SU-DHL-6 (cell line): ENCODE measurements at regions not wholly inside any gene's neighbourhood (a gene's known extent, or its start where the extent isn't known, plus 50 kb on each side); places are given as distances from the start of the nearest gene placed in this dataset.

Source experiments
- H2AFZ ChIP-seq: fragments of 200-600 bp; sonication (generic); 2 replicates; pipeline ENCODE4 v1.6.1; 2014; ENCODE audit warnings: low read depth, mild to moderate bottlenecking, moderate library complexity, mixed read lengths, antibody characterized with exemption, low read length; ENCODE audit not compliant: severe bottlenecking
- H3F3A ChIP-seq: fragments of 200-600 bp; shearing (Covaris generic); 2 replicates; pipeline ENCODE4 v1.6.0; 2016; ENCODE audit warnings: antibody characterized with exemption, mild to moderate bottlenecking; ENCODE audit not compliant: insufficient read depth
- H3K27ac ChIP-seq: fragments of 200-600 bp; sonication (generic); 2 replicates; pipeline ENCODE4 v1.5.1; 2016; ENCODE audit warnings: low read depth, mild to moderate bottlenecking, low read length, moderate library complexity, mixed read lengths
- H3K27me3 ChIP-seq: fragments of 200-600 bp; sonication (generic), shearing (Covaris generic); 2 replicates; pipeline ENCODE4 v1.6.0; 2014; ENCODE audit warnings: mild to moderate bottlenecking, low read length
- H3K36me3 ChIP-seq: fragments of 200-600 bp; sonication (generic); 2 replicates; pipeline ENCODE4 v1.6.1; 2014; ENCODE audit warnings: mild to moderate bottlenecking, low read length, mixed read lengths
- H3K4me2 ChIP-seq: fragments of 300-600, 200-600 bp; shearing (Covaris generic), sonication (generic); 2 replicates; pipeline ENCODE4 v1.6.0; 2014; ENCODE audit warnings: low read length, low read depth, mild to moderate bottlenecking; ENCODE audit not compliant: poor library complexity, severe bottlenecking
- H3K4me3 ChIP-seq: fragments of 200-600 bp; sonication (generic); 2 replicates; pipeline ENCODE4 v1.5.1; 2014; ENCODE audit warnings: antibody characterized with exemption, low read length, mild to moderate bottlenecking, mixed read lengths; ENCODE audit not compliant: insufficient read depth, poor library complexity, severe bottlenecking
- H3K79me2 ChIP-seq: fragments of 200-600 bp; sonication (generic); 2 replicates; pipeline ENCODE4 v1.6.1; 2014; ENCODE audit warnings: mild to moderate bottlenecking, low read length, moderate library complexity; ENCODE audit not compliant: insufficient read depth
- H3K9ac ChIP-seq: fragments of 200-600 bp; sonication (generic); 2 replicates; pipeline ENCODE4 v1.7.0; 2014; ENCODE audit warnings: mild to moderate bottlenecking, low read length
- H3K9me2 ChIP-seq: fragments of 200-600 bp; sonication (generic); replicated peaks from 2 replicates; pipeline ENCODE4 v1.6.1; 2014; ENCODE audit warnings: low read length; ENCODE audit not compliant: insufficient read depth
- H3K9me3 ChIP-seq: fragments of 200-600 bp; sonication (generic); 2 replicates; pipeline ENCODE4 v1.6.1; 2014; ENCODE audit warnings: low read length, mixed read lengths; ENCODE audit not compliant: insufficient read depth
- H4K20me1 ChIP-seq: fragments of 200-600 bp; sonication (generic); 2 replicates; pipeline ENCODE4 v1.6.1; 2014; ENCODE audit warnings: low read depth, mild to moderate bottlenecking, antibody characterized with exemption, low read length, moderate library complexity, mixed read lengths
- EZH2phosphoT487 ChIP-seq: fragments of 200-600 bp; sonication (generic), shearing (Covaris generic); conservative IDR thresholded peaks from 2 replicates; pipeline ENCODE4 v1.6.1; 2018; ENCODE audit warnings: mild to moderate bottlenecking, antibody characterized with exemption, low read length, moderate library complexity, mixed read lengths
- TF ChIP-seq, protein P1 (sequence below): fragments of 200-600 bp; sonication (generic); IDR thresholded peaks from one replicate; pipeline ENCODE4 v1.5.1; 2017; ENCODE audit warnings: antibody characterized with exemption, mild to moderate bottlenecking, low read length, moderate library complexity; ENCODE audit not compliant: insufficient read depth, poor library complexity, severe bottlenecking

DNA sequence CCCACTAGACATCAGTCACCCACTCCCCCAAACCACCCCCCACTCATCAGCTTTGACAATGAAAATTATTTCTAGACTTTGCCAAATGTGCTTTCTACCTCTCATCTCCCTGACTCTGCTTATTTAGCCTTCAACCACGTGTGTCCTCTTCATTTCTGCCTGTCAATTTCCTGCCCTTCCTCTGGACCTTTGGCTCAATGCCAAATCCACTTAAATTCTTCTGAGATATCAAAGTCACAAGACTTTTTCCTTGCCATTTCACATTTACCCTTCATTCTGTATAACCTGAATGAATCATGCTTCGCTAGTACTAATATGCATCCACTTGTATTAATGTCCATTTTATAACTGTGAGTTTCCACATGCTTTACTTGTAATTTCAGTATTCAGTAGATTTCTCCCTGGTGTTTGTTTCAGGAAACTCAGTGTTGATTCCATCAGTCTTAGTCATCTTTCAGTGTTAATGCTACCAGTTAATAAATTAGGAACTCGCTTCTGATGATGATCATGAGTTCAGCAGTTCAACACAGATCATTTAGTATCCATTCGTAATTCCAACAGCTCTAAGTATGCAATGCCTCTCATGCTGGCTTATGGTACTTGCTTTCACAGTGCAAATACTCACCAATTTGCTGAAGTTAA, 128.2 kb upstream of the OSTN start:
- no peaks in the 10 kb centered on the region for H3K9me3 ChIP-seq
- H2AFZ ChIP-seq: no peak overlapping the region
- H4K20me1 ChIP-seq: no peaks in the 10 kb centered on the region
- no peaks in the 10 kb centered on the region for H3K79me2 ChIP-seq
- no peaks in the 10 kb centered on the region for H3K27me3 ChIP-seq
- H3K9me2 ChIP-seq: no peaks in the 10 kb centered on the region
- H3K4me2 ChIP-seq: no peak overlapping the region
- H3F3A ChIP-seq: no peaks in the 10 kb centered on the region
- H3K9ac ChIP-seq: no peak overlapping the region
- TF ChIP-seq, protein P1, sequence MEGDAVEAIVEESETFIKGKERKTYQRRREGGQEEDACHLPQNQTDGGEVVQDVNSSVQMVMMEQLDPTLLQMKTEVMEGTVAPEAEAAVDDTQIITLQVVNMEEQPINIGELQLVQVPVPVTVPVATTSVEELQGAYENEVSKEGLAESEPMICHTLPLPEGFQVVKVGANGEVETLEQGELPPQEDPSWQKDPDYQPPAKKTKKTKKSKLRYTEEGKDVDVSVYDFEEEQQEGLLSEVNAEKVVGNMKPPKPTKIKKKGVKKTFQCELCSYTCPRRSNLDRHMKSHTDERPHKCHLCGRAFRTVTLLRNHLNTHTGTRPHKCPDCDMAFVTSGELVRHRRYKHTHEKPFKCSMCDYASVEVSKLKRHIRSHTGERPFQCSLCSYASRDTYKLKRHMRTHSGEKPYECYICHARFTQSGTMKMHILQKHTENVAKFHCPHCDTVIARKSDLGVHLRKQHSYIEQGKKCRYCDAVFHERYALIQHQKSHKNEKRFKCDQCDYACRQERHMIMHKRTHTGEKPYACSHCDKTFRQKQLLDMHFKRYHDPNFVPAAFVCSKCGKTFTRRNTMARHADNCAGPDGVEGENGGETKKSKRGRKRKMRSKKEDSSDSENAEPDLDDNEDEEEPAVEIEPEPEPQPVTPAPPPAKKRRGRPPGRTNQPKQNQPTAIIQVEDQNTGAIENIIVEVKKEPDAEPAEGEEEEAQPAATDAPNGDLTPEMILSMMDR: no peak
- no peak for TF ChIP-seq EZH2phosphoT487
- no peaks in the 10 kb centered on the region for H3K36me3 ChIP-seq
- H3K4me3 ChIP-seq: no peak overlapping the region
- H3K27ac ChIP-seq: no peak overlapping the region

- Histone ChIP-seq H3K4me3 (no peak overlapping the region), H3K36me3 (no peaks in the 10 kb centered on the region), H3K9ac (no peak overlapping the region), H2AFZ (no peak overlapping the region), H3K9me2 (no peaks in the 10 kb centered on the region), H3K79me2 (no peaks in the 10 kb centered on the region), H3K9me3 (no peaks in the 10 kb centered on the region), H4K20me1 (no peaks in the 10 kb centered on the region), H3K27ac (no peak overlapping the region), H3K4me2 (no peak overlapping the region), H3K27me3 (no peaks in the 10 kb centered on the region), H3F3A (no peaks in the 10 kb centered on the region)
- TF ChIP-seq, protein P1: no peak
- TF ChIP-seq EZH2phosphoT487: no peak
These were observed 128.8 kb upstream of the OSTN start for GRCh38 chr3:191070201-191070600.

GRCh38 chr3:191068946-191069813, 129.9 kb upstream of the OSTN start:
- Histone ChIP-seq H3K4me2 (no peak overlapping the region), H3K9ac (no peak overlapping the region), H3K79me2 (no peaks in the 10 kb centered on the region), H3K4me3 (no peak overlapping the region), H3K27ac (no peak overlapping the region), H3F3A (no peaks in the 10 kb centered on the region), H3K9me2 (no peaks in the 10 kb centered on the region), H4K20me1 (no peaks in the 10 kb centered on the region), H2AFZ (no peak overlapping the region), H3K36me3 (no peaks in the 10 kb centered on the region), H3K9me3 (no peaks in the 10 kb centered on the region), H3K27me3 (no peaks in the 10 kb centered on the region)
- TF ChIP-seq, protein P1: no peak
- TF ChIP-seq EZH2phosphoT487: no peak
